H1 (cell line): ENCODE measurements at regions not wholly inside any gene's neighbourhood (a gene's known extent, or its start where the extent isn't known, plus 50 kb on each side); places are given as distances from the start of the nearest gene placed in this dataset.

Experiments used
- CTCF ChIA-PET: fragments of 300-600 bp; sonication (Branson Sonifier 250); formaldehyde crosslinking; loops from one replicate; lab custom pipeline; 2021; ENCODE audit not compliant: partially characterized antibody; lab: Charles Lee
- POLR2A ChIA-PET: fragments of 300-600 bp; sonication (Branson Sonifier 250); formaldehyde crosslinking; loops from one replicate; lab custom pipeline; 2021; ENCODE audit warnings: inconsistent platforms; ENCODE audit not compliant: partially characterized antibody; lab: Charles Lee
- DNase-seq, 2 experiments: peaks; one replicate each; pipeline versions ENCODE4 v3.0.0 to v3.0.0-alpha.2; 2010 to 2022; ENCODE audit warnings: low spot score in 2 of 2, low read depth in 1 of 2, mixed read lengths in 1 of 2
- FAIRE-seq: peaks from 2 replicates; lab custom pipeline; 2011; peaks lifted over from hg19 to GRCh38; lab: Jason Lieb, UNC
- H2AFZ ChIP-seq: 2 replicates; pipeline ENCODE4 v1.8.1; 2012; ENCODE audit warnings: low read length, inconsistent platforms
- H2AK5ac ChIP-seq: 2 replicates; pipeline ENCODE4 v1.6.1; 2013; ENCODE audit warnings: low read depth, low read length
- H2BK120ac ChIP-seq: replicated peaks from 2 replicates; pipeline ENCODE3; 2013; ENCODE audit warnings: low read depth, low read length, inconsistent platforms
- H2BK12ac ChIP-seq: 2 replicates; pipeline ENCODE4 v1.6.1; 2013; ENCODE audit warnings: low read depth, low read length
- H2BK15ac ChIP-seq: 2 replicates; pipeline ENCODE4 v1.6.1; 2013; ENCODE audit warnings: low read length
- H2BK20ac ChIP-seq: 2 replicates; pipeline ENCODE4 v1.6.1; 2013; ENCODE audit warnings: low read length
- H2BK5ac ChIP-seq: 2 replicates; pipeline ENCODE4 v1.6.1; 2013; ENCODE audit warnings: low read depth, low read length
- H3K14ac ChIP-seq: 2 replicates; pipeline ENCODE4 v1.6.1; 2013; ENCODE audit warnings: inconsistent platforms; ENCODE audit not compliant: insufficient read length
- H3K18ac ChIP-seq: 2 replicates; pipeline ENCODE4 v1.6.1; 2013; ENCODE audit warnings: low read length; ENCODE audit errors: extremely low read depth
- H3K23ac ChIP-seq: 2 replicates; pipeline ENCODE4 v1.6.1; 2013; ENCODE audit warnings: inconsistent platforms; ENCODE audit not compliant: insufficient read length
- H3K23me2 ChIP-seq: 2 replicates; pipeline ENCODE4 v1.6.1; 2013; ENCODE audit warnings: low read depth, low read length
- H3K27ac ChIP-seq: 2 replicates; pipeline ENCODE4 v1.6.1; 2011; ENCODE audit warnings: low read depth, low read length, inconsistent platforms
- H3K27me3 ChIP-seq, 4 experiments: replicated peaks in 1 of 4; 1 replicate in 1 of 4; 2 replicates in 3 of 4; pipeline versions ENCODE4 v1.6.1 to v1.8.1; 2011 to 2013; ENCODE audit warnings: low read length in 3 of 4, mild to moderate bottlenecking in 3 of 4, inconsistent platforms in 2 of 4, mixed read lengths in 2 of 4, moderate library complexity in 1 of 4; ENCODE audit not compliant: control insufficient read depth in 3 of 4, insufficient read depth in 3 of 4; ENCODE audit errors: extremely low read depth in 1 of 4
- H3K36me3 ChIP-seq, 4 experiments: 2 replicates each; pipeline versions ENCODE4 v1.6.1 to v1.8.1; 2011 to 2013; ENCODE audit warnings: mild to moderate bottlenecking in 4 of 4, low read length in 3 of 4, moderate library complexity in 2 of 4, control low read depth in 1 of 4, inconsistent platforms in 1 of 4; ENCODE audit not compliant: insufficient read depth in 4 of 4, control insufficient read depth in 2 of 4
- H3K4ac ChIP-seq: replicated peaks from 2 replicates; pipeline ENCODE3; 2013; ENCODE audit warnings: low read length, low read depth, mixed read lengths, inconsistent platforms; ENCODE audit not compliant: insufficient read length
- H3K4me1 ChIP-seq, 4 experiments: replicated peaks in 1 of 4; 1 replicate in 1 of 4; 2 replicates in 3 of 4; pipeline versions ENCODE4 v1.6.1 to v1.8.1; 2011 to 2013; ENCODE audit warnings: low read length in 3 of 4, inconsistent platforms in 2 of 4, mixed read lengths in 1 of 4; ENCODE audit not compliant: insufficient read depth in 4 of 4, control insufficient read depth in 3 of 4
- H3K4me2 ChIP-seq, 2 experiments: 2 replicates each; pipeline versions ENCODE4 v1.6.1 to v1.8.1; 2011 to 2013; ENCODE audit warnings: low read depth in 2 of 2, low read length in 2 of 2, control low read depth in 1 of 2, inconsistent platforms in 1 of 2, mild to moderate bottlenecking in 1 of 2; ENCODE audit not compliant: insufficient read depth in 1 of 2
- H3K4me3 ChIP-seq, 4 experiments: fragments of 200-600, 300-600 bp in 1 of 4; sonication (generic), shearing (Covaris generic), sonication (Bioruptor Twin) in 1 of 4; 2 replicates each; pipeline versions ENCODE4 v1.5.1 to v1.8.1; 2011 to 2016; ENCODE audit warnings: low read length in 4 of 4, low read depth in 3 of 4, control low read depth in 2 of 4, inconsistent platforms in 2 of 4, mild to moderate bottlenecking in 2 of 4, mixed read lengths in 1 of 4, moderate library complexity in 1 of 4; ENCODE audit not compliant: insufficient read depth in 2 of 4; ENCODE audit errors: extremely low read depth in 1 of 4
- H3K56ac ChIP-seq: replicated peaks from 2 replicates; pipeline ENCODE3; 2013; ENCODE audit warnings: low read depth, mild to moderate bottlenecking, mixed read lengths, low read length, inconsistent platforms; ENCODE audit not compliant: insufficient read length
- H3K79me1 ChIP-seq: 2 replicates; pipeline ENCODE4 v1.6.1; 2013; ENCODE audit warnings: low read depth, low read length, control low read depth
- H3K79me2 ChIP-seq, 2 experiments: 2 replicates each; pipeline versions ENCODE4 v1.6.1 to v1.8.1; 2012 to 2013; ENCODE audit warnings: low read length in 2 of 2, mild to moderate bottlenecking in 2 of 2, inconsistent platforms in 1 of 2; ENCODE audit not compliant: insufficient read depth in 2 of 2, control insufficient read depth in 1 of 2
- H3K9ac ChIP-seq, 4 experiments: replicated peaks in 1 of 4; 1 replicate in 1 of 4; 2 replicates in 3 of 4; pipeline versions ENCODE4 v1.6.1 to v1.8.1; 2011 to 2013; ENCODE audit warnings: low read depth in 3 of 4, low read length in 3 of 4, control low read depth in 2 of 4, mild to moderate bottlenecking in 2 of 4, moderate library complexity in 2 of 4, inconsistent platforms in 1 of 4; ENCODE audit errors: extremely low read depth in 1 of 4
- H3K9me3 ChIP-seq, 2 experiments: 2 replicates each; pipeline versions ENCODE4 v1.6.1 to v1.8.1; 2012 to 2013; ENCODE audit warnings: mild to moderate bottlenecking in 2 of 2, moderate library complexity in 2 of 2, control low read depth in 1 of 2, inconsistent platforms in 1 of 2, low read depth in 1 of 2, low read length in 1 of 2, mixed read lengths in 1 of 2; ENCODE audit not compliant: insufficient read depth in 2 of 2
- H4K20me1 ChIP-seq, 2 experiments: replicated peaks in 1 of 2; 2 replicates each; pipeline versions ENCODE3 to v1.8.1; 2011 to 2013; ENCODE audit warnings: inconsistent platforms in 2 of 2, low read length in 2 of 2, mild to moderate bottlenecking in 1 of 2; ENCODE audit not compliant: insufficient read depth in 2 of 2, control insufficient read depth in 1 of 2
- H4K5ac ChIP-seq: 2 replicates; pipeline ENCODE4 v1.6.1; 2013; ENCODE audit warnings: low read length, low read depth, mixed read lengths, inconsistent platforms; ENCODE audit not compliant: insufficient read length
- H4K8ac ChIP-seq: 2 replicates; pipeline ENCODE4 v1.8.0; 2013; ENCODE audit warnings: mild to moderate bottlenecking, moderate library complexity, low read length, inconsistent platforms; ENCODE audit not compliant: insufficient read depth; ENCODE audit errors: extremely low read depth
- H4K91ac ChIP-seq: replicated peaks from 2 replicates; pipeline ENCODE3; 2013; ENCODE audit warnings: low read length, mixed read lengths, inconsistent platforms; ENCODE audit not compliant: insufficient read length
- BACH1 ChIP-seq: IDR thresholded peaks from 2 replicates; pipeline ENCODE4 v1.6.1; 2012; ENCODE audit warnings: low read length, improper control_type of control experiment
- CTBP2 ChIP-seq: IDR thresholded peaks from 2 replicates; pipeline ENCODE4 v1.7.0; 2011; ENCODE audit warnings: borderline replicate concordance, mild to moderate bottlenecking, moderate library complexity, mixed read lengths, low read length; ENCODE audit not compliant: insufficient read depth, insufficient read length
- EZH2 ChIP-seq: fragments of 200-600 bp; sonication (generic); IDR thresholded peaks from 2 replicates; pipeline ENCODE4 v1.7.1; 2012; ENCODE audit warnings: low read depth, mild to moderate bottlenecking, moderate library complexity, low read length, inconsistent platforms; ENCODE audit not compliant: severe bottlenecking
- FOSL1 ChIP-seq: IDR thresholded peaks from 2 replicates; pipeline ENCODE4 v1.6.1; 2011; ENCODE audit warnings: mild to moderate bottlenecking, low read depth, low read length, moderate library complexity; ENCODE audit not compliant: insufficient read depth
- MAX ChIP-seq: IDR thresholded peaks from 2 replicates; pipeline ENCODE4 v1.6.1; 2012; ENCODE audit warnings: inconsistent platforms
- WGBS, 2 experiments: shearing (Covaris generic) in 1 of 2; methylation state at CpG; one replicate each; pipeline versions ENCODE4 v1.1.6 to v1.1.7; 2013 to 2015; ENCODE audit warnings: low lambda C conversion rate in 2 of 2, mixed read lengths in 2 of 2, inconsistent platforms in 1 of 2, low coverage in 1 of 2, missing lambda C conversion rate in 1 of 2; ENCODE audit not compliant: insufficient replicate concordance in 2 of 2, insufficient coverage in 1 of 2, insufficient read length in 1 of 2; ENCODE audit errors: extremely low coverage in 1 of 2, missing lambda C conversion rate in 1 of 2; 5-methylcytosine and 5-hydroxymethylcytosine counted together

- H4K8ac ChIP-seq, result no peak overlapping the region
- ChIA-PET POLR2A (no interaction called here), CTCF (no interaction called here)
- H4K91ac ChIP-seq, result no peak overlapping the region
- H2BK120ac ChIP-seq, result peak overlapping the region; percentile 33
- no peak overlapping the region for H3K4me2 ChIP-seq
- peak overlapping the region; percentile 96 for H2AFZ ChIP-seq
- H3K23me2 ChIP-seq, result no peaks in the 10 kb centered on the region
- peak overlapping the region; percentile 86; the same call in 1 of the 2 replicates for H2BK20ac ChIP-seq
- H3K4me1 ChIP-seq, result peaks cover 0 to 11% (median 5%) of the 10 kb centered on the region in 4 experiments; a peak in 5 of 7 replicates
- 0 out of 2 replicates have a peak overlapping the region, but pooled peaks have one; percentile 53 for H2AK5ac ChIP-seq
- H3K27ac ChIP-seq, result no peak overlapping the region
- peak overlapping the region; percentile 66; the same call in 1 of the 2 replicates for H2BK5ac ChIP-seq
- H3K36me3 ChIP-seq, result no peaks in the 10 kb centered on the region
- H3K23ac ChIP-seq, result no peak overlapping the region
- H3K27me3 ChIP-seq, result no peaks in the 10 kb centered on the region
- H3K4ac ChIP-seq, result peak overlapping the region; percentile 53
- no peak overlapping the region for H3K4me3 ChIP-seq
- H2BK15ac ChIP-seq, result 0 out of 2 replicates have a peak overlapping the region, but pooled peaks have one; percentile 29
- no peaks in the 10 kb centered on the region for H3K79me1 ChIP-seq
- FAIRE-seq (no peak), DNase-seq (peak in 1 of 2 experiments; percentile 41)
- H3K9ac ChIP-seq, result no peak overlapping the region
- no peak overlapping the region for H3K14ac ChIP-seq
- H3K9me3 ChIP-seq, result no peaks in the 10 kb centered on the region
- H4K20me1 ChIP-seq, result no peaks in the 10 kb centered on the region
- no peaks in the 10 kb centered on the region for H3K79me2 ChIP-seq
- peak overlapping the region; percentile 1; the same call in 1 of the 2 replicates for H2BK12ac ChIP-seq
- no peak overlapping the region for H4K5ac ChIP-seq
- 95% methylated on average over 6 of the region's 6 CpGs; no CpG with 5 or more reads in 1 of the 2 experiments for whole genome bisulfite sequencing, 2 experiments
- H3K56ac ChIP-seq, result no peak overlapping the region
- peak overlapping the region; percentile 71; the same call in 1 of the 2 replicates for H3K18ac ChIP-seq
- TF ChIP-seq FOSL1 (no peak), MAX (no peak), BACH1 (no peak), CTBP2 (no peak), EZH2 (no peak)
These were observed 1768.5 kb downstream of the PCDH9 start for GRCh38 chr13:65461590-65461989.
